Right atrium auricular region (tissue), 2 donors: ENCODE measurements at regions not wholly inside any gene's neighbourhood (a gene's known extent, or its start where the extent isn't known, plus 50 kb on each side); places are given as distances from the start of the nearest gene placed in this dataset.

Source experiments
- DNase-seq: peaks from one replicate; pipeline ENCODE4 v3.0.0-alpha.2; 2019; ENCODE audit warnings: low spot score
- H3K27ac ChIP-seq, 2 donors: fragments of 200-600 bp; sonication (generic); 1 replicate in 1 of 2; 2 replicates in 1 of 2; pipeline ENCODE4 v1.5.1; 2016 to 2019
- H3K27me3 ChIP-seq, 2 donors: fragments of 200-600 bp; sonication (generic); one replicate each; pipeline versions ENCODE4 v1.5.1 to v1.6.0; 2017 to 2019
- H3K36me3 ChIP-seq: fragments of 200-600 bp; sonication (generic); one replicate; pipeline ENCODE4 v1.5.1; 2016
- H3K4me1 ChIP-seq, 2 donors: fragments of 200-600 bp; sonication (generic); one replicate each; pipeline versions ENCODE4 v1.5.1 to v1.6.0; 2017 to 2019
- H3K4me3 ChIP-seq, 2 donors: fragments of 200-600 bp; sonication (generic); 1 replicate in 1 of 2; 2 replicates in 1 of 2; pipeline ENCODE4 v1.5.1; 2017 to 2019; ENCODE audit warnings: mild to moderate bottlenecking in 1 of 2, moderate library complexity in 1 of 2
- H3K9me3 ChIP-seq, 2 donors: fragments of 200-600 bp; sonication (generic); one replicate each; pipeline ENCODE4 v1.5.1; 2019
- CTCF ChIP-seq, 2 donors: fragments of 200-600 bp; sonication (generic); IDR thresholded peaks; one replicate each; pipeline ENCODE4 v1.5.1; 2019; ENCODE audit warnings: antibody characterized with exemption in 2 of 2

GRCh38 chr15:38699633-38700230 lies 135.1 kb upstream of the RASGRP1 start:
- DNase-seq, result peak; percentile 69
- H3K4me1 ChIP-seq, result no peaks in the 10 kb centered on the region
- no peaks in the 10 kb centered on the region for H3K27me3 ChIP-seq
- H3K27ac ChIP-seq, result no peak overlapping the region
- no peaks in the 10 kb centered on the region for H3K9me3 ChIP-seq
- no peak overlapping the region for H3K4me3 ChIP-seq
- no peaks in the 10 kb centered on the region for H3K36me3 ChIP-seq
- peak; percentile 84 for TF ChIP-seq CTCF (IDR thresholded peaks at IDR 0.05)

GRCh38 chr15:38701149-38701548 lies 136.5 kb upstream of the RASGRP1 start:
- Histone ChIP-seq H3K4me3 (no peak overlapping the region), H3K4me1 (no peaks in the 10 kb centered on the region), H3K27ac (no peak overlapping the region), H3K9me3 (no peaks in the 10 kb centered on the region), H3K27me3 (no peaks in the 10 kb centered on the region), H3K36me3 (no peaks in the 10 kb centered on the region)
- TF ChIP-seq CTCF (IDR thresholded peaks at IDR 0.05), result no peak
- DNase-seq, result no peak

GRCh38 chr15:38702178-38702912 lies 137.7 kb upstream of the RASGRP1 start:
- Histone ChIP-seq H3K4me1 (no peaks in the 10 kb centered on the region), H3K36me3 (no peaks in the 10 kb centered on the region), H3K27ac (no peak overlapping the region), H3K9me3 (no peaks in the 10 kb centered on the region), H3K27me3 (no peaks in the 10 kb centered on the region), H3K4me3 (no peak overlapping the region)
- DNase-seq, result no peak
- TF ChIP-seq CTCF (IDR thresholded peaks at IDR 0.05), result no peak

GRCh38 chr15:38705436-38706219 lies 141.0 kb upstream of the RASGRP1 start:
- no peaks in the 10 kb centered on the region for H3K36me3 ChIP-seq
- TF ChIP-seq CTCF (IDR thresholded peaks at IDR 0.05), result no peak
- no peaks in the 10 kb centered on the region for H3K4me1 ChIP-seq
- no peak overlapping the region for H3K27ac ChIP-seq
- no peaks in the 10 kb centered on the region for H3K9me3 ChIP-seq
- no peaks in the 10 kb centered on the region for H3K27me3 ChIP-seq
- DNase-seq, result no peak
- no peak overlapping the region for H3K4me3 ChIP-seq

GRCh38 chr15:38706956-38707355 lies 142.3 kb upstream of the RASGRP1 start:
- DNase-seq, result no peak
- Histone ChIP-seq H3K4me3 (no peak overlapping the region), H3K9me3 (no peaks in the 10 kb centered on the region), H3K4me1 (no peaks in the 10 kb centered on the region), H3K27ac (no peak overlapping the region), H3K27me3 (no peaks in the 10 kb centered on the region), H3K36me3 (no peaks in the 10 kb centered on the region)
- no peak for TF ChIP-seq CTCF (IDR thresholded peaks at IDR 0.05)
